ENCODE measurements at regions not wholly inside any gene's neighbourhood (a gene's known extent, or its start where the extent isn't known, plus 50 kb on each side); places are given as distances from the start of the nearest gene placed in this dataset.

DNA sequence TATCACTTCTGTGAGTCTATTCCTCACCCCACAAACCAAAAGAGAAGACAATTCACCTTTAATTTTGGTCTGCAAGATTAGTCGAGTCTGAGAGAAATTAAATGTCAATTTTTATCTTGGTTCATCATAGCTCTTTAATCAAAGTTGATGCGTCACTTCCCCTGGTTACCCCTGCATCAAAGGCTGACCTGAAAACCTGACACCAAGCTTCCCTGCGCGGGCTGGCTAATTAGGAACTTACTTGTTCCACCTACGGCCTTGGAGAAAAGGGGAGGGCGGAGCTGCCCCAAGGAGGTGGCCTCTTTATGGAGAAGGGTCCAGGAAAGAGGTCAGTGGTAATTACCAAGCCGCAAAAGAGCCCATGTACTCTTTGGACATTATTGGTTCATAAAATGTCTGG lies 218.4 kb downstream of the ARRDC4 start:
- H3K36me3 ChIP-seq (replicated peaks in 1 of 2; ENCODE audit: control extremely low read depth in 1 of 2, control insufficient read depth in 1 of 2, extremely low read depth in 1 of 2, insufficient read depth in 2 of 2, low read length in 1 of 2) = no peaks in the 10 kb centered on the region
- H3K79me2 ChIP-seq (ENCODE audit: control insufficient read depth, insufficient read depth, low read length) = no peaks in the 10 kb centered on the region
- no peaks in the 10 kb centered on the region for H4K20me1 ChIP-seq (ENCODE audit: control insufficient read depth, insufficient read depth, low read length, poor library complexity, severe bottlenecking)
- H3K27me3 ChIP-seq (replicated peaks in 1 of 4; ENCODE audit: control extremely low read depth in 1 of 4, control insufficient read depth in 3 of 4, insufficient read depth in 4 of 4, low read length in 3 of 4) = no peaks in the 10 kb centered on the region
- no peaks in the 10 kb centered on the region for H3K9me3 ChIP-seq (ENCODE audit: control extremely low read depth in 1 of 3, control insufficient read depth in 2 of 3, insufficient read depth in 1 of 3, low read length in 2 of 3)
- no peak overlapping the region for H3K4me3 ChIP-seq (ENCODE audit: control extremely low read depth in 1 of 5, extremely low read depth in 1 of 5, insufficient read depth in 1 of 5, low read depth in 2 of 5, low read length in 4 of 5)
- no peak for DNase-seq
- no peaks in the 10 kb centered on the region for H3K4me1 ChIP-seq (ENCODE audit: control insufficient read depth in 2 of 2, insufficient read depth in 2 of 2, low read length in 2 of 2)
- POLR2A ChIA-PET = no interaction called here
- H3K4me2 ChIP-seq (replicated peaks; ENCODE audit: low read depth, low read length, poor library complexity, severe bottlenecking) = no peak overlapping the region
- H3K4me3 Mint-ChIP-seq = no peak overlapping the region
- WGBS (ENCODE audit: insufficient coverage) = 36% methylated on average over 7 of the region's 7 CpGs
- no peak overlapping the region for H3K9ac ChIP-seq (ENCODE audit: low read length)
- H3K9me3 Mint-ChIP-seq (ENCODE audit: insufficient read depth) = no peaks in the 10 kb centered on the region
- TF ChIP-seq, protein P1, sequence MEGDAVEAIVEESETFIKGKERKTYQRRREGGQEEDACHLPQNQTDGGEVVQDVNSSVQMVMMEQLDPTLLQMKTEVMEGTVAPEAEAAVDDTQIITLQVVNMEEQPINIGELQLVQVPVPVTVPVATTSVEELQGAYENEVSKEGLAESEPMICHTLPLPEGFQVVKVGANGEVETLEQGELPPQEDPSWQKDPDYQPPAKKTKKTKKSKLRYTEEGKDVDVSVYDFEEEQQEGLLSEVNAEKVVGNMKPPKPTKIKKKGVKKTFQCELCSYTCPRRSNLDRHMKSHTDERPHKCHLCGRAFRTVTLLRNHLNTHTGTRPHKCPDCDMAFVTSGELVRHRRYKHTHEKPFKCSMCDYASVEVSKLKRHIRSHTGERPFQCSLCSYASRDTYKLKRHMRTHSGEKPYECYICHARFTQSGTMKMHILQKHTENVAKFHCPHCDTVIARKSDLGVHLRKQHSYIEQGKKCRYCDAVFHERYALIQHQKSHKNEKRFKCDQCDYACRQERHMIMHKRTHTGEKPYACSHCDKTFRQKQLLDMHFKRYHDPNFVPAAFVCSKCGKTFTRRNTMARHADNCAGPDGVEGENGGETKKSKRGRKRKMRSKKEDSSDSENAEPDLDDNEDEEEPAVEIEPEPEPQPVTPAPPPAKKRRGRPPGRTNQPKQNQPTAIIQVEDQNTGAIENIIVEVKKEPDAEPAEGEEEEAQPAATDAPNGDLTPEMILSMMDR (IDR thresholded peaks at IDR 0.05) = no peak
- no peak for TF ChIP-seq EZH2 (IDR thresholded peaks at IDR 0.05; ENCODE audit: borderline replicate concordance, insufficient read depth, low read depth, low read length, poor library complexity, severe bottlenecking)
- no peak for ATAC-seq (ENCODE audit: low read depth)
- no peak overlapping the region for H2AFZ ChIP-seq (ENCODE audit: insufficient read depth, low read depth, low read length, poor library complexity, severe bottlenecking)
- CTCF ChIA-PET = interaction anchor here (1.0 to 1.7 kb wide), 5 partner anchors 14 to 286 kb away, joined by 3 to 7 read pairs (median 4); no protein-coding TSS in a partner anchor
- H3K4me1 Mint-ChIP-seq = no peaks in the 10 kb centered on the region
- H3K27me3 Mint-ChIP-seq = peaks cover 8% of the 10 kb centered on the region
- H3K27ac Mint-ChIP-seq = no peak overlapping the region
- H3K27ac ChIP-seq (ENCODE audit: low read length in 2 of 2) = no peak overlapping the region
- intact Hi-C loops (cut with micrococcal nuclease) = loop anchor here (2.0 kb wide), 1 partner anchor 270 kb away; no protein-coding TSS in a partner anchor

DNA sequence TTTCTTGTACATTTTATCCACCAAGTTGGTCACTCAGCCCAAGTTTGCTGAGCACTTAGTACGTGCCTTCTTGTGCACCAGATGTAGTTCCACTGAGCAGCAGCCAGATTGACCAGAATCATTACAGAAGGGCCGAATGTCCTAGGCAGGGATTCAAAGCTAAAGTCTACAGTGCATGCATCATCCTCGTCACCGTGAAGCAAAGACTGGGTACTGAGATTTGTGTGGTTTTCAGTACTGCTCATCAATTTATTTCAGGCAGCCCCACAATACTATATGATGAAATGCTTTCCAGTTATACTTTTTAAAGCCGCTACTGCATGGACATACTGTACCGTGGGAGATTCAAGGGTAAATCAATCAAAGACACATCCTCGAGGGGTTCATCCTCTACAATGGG lies 227.0 kb downstream of the ARRDC4 start:
- Mint-ChIP-seq H3K4me3 (no peak overlapping the region), H3K27ac (no peak overlapping the region), H3K9me3 (ENCODE audit: insufficient read depth) (no peaks in the 10 kb centered on the region), H3K4me1 (no peaks in the 10 kb centered on the region), H3K27me3 (no peaks in the 10 kb centered on the region)
- Histone ChIP-seq H3K4me3 (ENCODE audit: control extremely low read depth in 1 of 5, extremely low read depth in 1 of 5, insufficient read depth in 1 of 5, low read depth in 2 of 5, low read length in 4 of 5) (no peak overlapping the region), H3K9me3 (ENCODE audit: control extremely low read depth in 1 of 3, control insufficient read depth in 2 of 3, insufficient read depth in 1 of 3, low read length in 2 of 3) (no peaks in the 10 kb centered on the region), H3K27ac (ENCODE audit: low read length in 2 of 2) (no peak overlapping the region), H3K4me1 (ENCODE audit: control insufficient read depth in 2 of 2, insufficient read depth in 2 of 2, low read length in 2 of 2) (no peaks in the 10 kb centered on the region), H3K4me2 (replicated peaks; ENCODE audit: low read depth, low read length, poor library complexity, severe bottlenecking) (no peak overlapping the region), H3K9ac (ENCODE audit: low read length) (no peak overlapping the region), H3K79me2 (ENCODE audit: control insufficient read depth, insufficient read depth, low read length) (no peaks in the 10 kb centered on the region), H3K36me3 (replicated peaks in 1 of 2; ENCODE audit: control extremely low read depth in 1 of 2, control insufficient read depth in 1 of 2, extremely low read depth in 1 of 2, insufficient read depth in 2 of 2, low read length in 1 of 2) (no peaks in the 10 kb centered on the region), H3K27me3 (replicated peaks in 1 of 4; ENCODE audit: control extremely low read depth in 1 of 4, control insufficient read depth in 3 of 4, insufficient read depth in 4 of 4, low read length in 3 of 4) (no peaks in the 10 kb centered on the region), H4K20me1 (ENCODE audit: control insufficient read depth, insufficient read depth, low read length, poor library complexity, severe bottlenecking) (no peaks in the 10 kb centered on the region), H2AFZ (ENCODE audit: insufficient read depth, low read depth, low read length, poor library complexity, severe bottlenecking) (no peak overlapping the region)
- WGBS (ENCODE audit: insufficient coverage) = 72% methylated on average over 2 of the region's 7 CpGs
- DNase-seq (no peak), ATAC-seq (ENCODE audit: low read depth) (no peak)
- ChIA-PET POLR2A (no interaction called here), CTCF (no interaction called here)
- no peak for TF ChIP-seq EZH2 (IDR thresholded peaks at IDR 0.05; ENCODE audit: borderline replicate concordance, insufficient read depth, low read depth, low read length, poor library complexity, severe bottlenecking)
- TF ChIP-seq, protein P1 (IDR thresholded peaks at IDR 0.05) = no peak
- intact Hi-C loops (cut with micrococcal nuclease) = no loop called here
